GM12874 (cell line): ENCODE measurements at regions not wholly inside any gene's neighbourhood (a gene's known extent, or its start where the extent isn't known, plus 50 kb on each side); places are given as distances from the start of the nearest gene placed in this dataset.

ENCODE experiments used
- TF ChIP-seq, protein P1 (sequence below): IDR thresholded peaks from 2 replicates; pipeline ENCODE4 v1.5.1; 2011; ENCODE audit warnings: low read depth, mild to moderate bottlenecking, control low read depth, low read length, moderate library complexity; ENCODE audit not compliant: insufficient read depth

DNA sequence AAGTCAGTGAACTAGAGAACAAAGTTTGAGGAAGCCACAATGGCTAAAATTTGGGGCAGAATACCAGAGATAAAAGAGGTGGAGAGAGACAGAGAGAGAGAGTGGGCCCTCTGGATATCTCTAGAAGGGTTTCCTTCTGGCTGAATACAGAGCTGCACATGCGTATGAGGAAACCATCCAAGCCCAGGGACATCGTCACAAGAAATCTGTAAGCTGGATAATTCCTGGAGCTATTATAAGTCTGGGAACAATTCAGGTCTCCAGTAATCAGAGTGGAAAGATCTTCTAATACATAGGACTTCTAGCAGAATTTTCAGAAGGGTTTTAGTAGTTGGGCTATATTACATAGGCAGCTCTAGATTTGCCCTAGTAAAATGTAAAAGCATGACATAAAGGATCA, 415.7 kb upstream of the MTPN start:
- TF ChIP-seq, protein P1, sequence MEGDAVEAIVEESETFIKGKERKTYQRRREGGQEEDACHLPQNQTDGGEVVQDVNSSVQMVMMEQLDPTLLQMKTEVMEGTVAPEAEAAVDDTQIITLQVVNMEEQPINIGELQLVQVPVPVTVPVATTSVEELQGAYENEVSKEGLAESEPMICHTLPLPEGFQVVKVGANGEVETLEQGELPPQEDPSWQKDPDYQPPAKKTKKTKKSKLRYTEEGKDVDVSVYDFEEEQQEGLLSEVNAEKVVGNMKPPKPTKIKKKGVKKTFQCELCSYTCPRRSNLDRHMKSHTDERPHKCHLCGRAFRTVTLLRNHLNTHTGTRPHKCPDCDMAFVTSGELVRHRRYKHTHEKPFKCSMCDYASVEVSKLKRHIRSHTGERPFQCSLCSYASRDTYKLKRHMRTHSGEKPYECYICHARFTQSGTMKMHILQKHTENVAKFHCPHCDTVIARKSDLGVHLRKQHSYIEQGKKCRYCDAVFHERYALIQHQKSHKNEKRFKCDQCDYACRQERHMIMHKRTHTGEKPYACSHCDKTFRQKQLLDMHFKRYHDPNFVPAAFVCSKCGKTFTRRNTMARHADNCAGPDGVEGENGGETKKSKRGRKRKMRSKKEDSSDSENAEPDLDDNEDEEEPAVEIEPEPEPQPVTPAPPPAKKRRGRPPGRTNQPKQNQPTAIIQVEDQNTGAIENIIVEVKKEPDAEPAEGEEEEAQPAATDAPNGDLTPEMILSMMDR, result no peak

DNA sequence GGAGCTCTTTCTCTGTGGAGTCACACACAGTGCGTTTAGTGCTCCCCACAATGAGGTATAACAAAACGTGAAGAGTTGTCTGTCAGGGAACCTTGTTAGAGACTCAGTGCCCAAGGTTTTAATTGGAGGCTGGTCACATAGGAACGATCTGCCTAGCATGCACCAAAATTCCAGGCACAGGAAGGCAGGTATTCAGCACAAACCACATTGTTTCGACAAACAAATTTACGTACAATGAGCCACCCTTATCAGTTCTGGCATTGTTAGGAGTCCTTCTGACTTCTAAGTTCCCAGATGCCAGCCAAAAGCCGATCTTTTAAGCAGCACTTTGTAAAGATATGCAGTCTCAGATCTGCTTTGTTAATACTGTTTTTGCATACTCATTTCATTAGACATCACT, 414.2 kb upstream of the MTPN start:
- TF ChIP-seq, protein P1, result no peak

DNA sequence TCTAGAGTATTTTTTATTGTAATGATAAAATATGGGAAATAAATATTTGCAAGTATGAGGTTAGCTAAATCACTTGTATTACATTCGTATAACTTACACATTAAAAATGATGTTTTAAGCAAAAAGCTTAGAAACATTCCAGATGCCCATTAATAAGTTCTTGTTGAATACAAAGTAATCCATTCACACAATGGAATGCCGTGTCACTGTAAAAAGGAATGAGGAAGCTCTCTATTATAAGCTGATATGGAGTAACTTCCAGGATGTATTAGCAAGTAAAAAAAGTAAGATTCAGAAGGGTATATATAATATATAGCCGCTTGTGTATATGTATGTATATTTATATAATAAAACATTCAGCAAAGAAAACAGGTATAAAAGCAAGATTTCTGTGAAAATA, 412.8 kb upstream of the MTPN start:
- TF ChIP-seq, protein P1, result no peak

DNA sequence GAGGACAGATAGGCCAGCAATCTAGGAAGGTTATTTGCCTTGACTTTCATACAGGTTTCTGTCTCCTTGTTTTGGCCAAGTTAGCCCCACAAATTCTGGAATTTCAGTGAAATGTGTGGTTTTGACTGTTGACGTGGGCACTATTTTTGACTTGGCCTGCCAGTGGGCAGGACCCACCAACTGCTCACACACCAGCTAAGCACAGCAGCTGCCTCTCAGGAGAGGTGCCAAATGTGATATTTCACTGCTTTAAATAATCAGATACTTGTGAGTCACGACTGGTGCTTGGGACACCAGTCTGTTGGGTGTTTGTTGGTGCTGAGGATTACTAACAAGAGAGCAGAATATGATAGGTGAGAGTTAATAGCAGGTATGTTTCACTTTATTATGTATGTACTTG, 409.7 kb upstream of the MTPN start:
- TF ChIP-seq, protein P1, result no peak

DNA sequence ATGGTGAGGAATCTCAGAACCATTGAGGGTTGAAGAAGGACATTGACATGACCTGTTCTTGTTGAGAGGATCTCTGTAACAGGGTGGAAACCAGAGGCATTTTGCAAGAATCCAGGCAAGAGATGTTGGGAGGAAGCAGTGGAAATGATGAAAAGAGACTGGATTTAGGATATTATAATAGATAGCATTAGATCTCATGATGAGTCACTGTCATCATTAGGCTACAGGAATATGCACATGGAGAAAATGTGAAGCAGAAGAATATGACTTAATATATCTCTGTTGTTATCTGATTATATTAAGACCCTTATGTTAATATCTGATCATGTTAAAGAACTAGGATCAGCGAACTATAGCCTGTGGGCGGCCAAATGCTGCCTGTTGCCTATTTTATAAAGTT, 393.0 kb upstream of the MTPN start:
- TF ChIP-seq, protein P1, result no peak

DNA sequence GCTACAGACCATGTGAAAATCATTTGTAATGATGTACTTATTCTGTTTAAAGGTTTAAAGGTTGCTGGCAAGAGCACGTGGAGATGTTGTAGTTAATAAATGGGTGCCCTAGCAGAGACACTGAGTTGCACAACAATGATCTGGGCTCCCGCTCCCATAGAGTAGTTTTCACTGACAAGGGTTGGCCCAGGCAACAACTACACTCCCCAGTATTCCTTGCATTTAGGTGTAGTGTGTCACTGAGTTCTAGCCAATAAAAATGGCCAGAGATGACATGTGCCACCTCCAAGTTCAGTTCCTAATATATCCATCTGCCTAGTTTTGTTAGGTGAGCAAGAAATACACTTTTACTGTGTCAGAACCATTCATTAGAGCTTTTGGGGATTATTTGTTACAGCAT, 392.1 kb upstream of the MTPN start:
- TF ChIP-seq, protein P1, result no peak

DNA sequence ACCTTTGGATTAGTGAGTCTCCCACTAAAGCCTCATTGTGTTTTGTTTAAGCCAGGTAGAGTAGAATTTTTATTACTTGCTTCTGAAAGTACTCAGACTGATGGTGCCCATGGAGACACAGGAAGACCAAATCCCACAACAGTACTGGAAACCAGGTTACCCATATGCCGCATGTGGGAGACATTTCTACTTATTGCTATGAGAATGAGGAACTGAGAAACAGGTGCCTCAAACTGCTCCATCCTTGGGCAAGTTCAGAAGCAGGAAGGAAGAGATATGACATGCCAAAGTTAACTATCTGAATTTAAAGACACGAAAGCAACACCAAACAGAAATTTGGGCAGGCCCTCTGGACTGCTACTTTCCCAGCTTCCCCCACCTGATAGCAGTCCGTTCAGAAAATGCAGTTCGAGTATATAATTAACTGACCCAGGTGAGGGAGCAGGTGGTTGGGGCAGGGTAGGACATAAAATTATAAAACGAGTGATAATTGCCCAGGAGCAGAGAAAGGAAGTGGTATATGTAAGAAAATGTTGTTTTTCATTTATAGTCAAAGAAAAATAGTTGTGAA, 382.3 kb upstream of the MTPN start:
- TF ChIP-seq, protein P1, result no peak
